Stimulated activated CD8-positive, alpha-beta memory T cell treated with anti-CD3 and anti-CD28 coated beads, Interleukin-4, amount 100 ng/mL, for 48 hours (primary cell): ENCODE measurements at regions not wholly inside any gene's neighbourhood (a gene's known extent, or its start where the extent isn't known, plus 50 kb on each side); places are given as distances from the start of the nearest gene placed in this dataset.
"Not testable (repeated sequence)": the region's sequence is repeated elsewhere in the genome, so short reads cannot be mapped to it uniquely, and the experiment has no call there.

Experiments
- DNase-seq: peaks from one replicate; pipeline ENCODE4 v3.0.0-alpha.2; 2020

- DNase-seq: no peak
Measured at GRCh38 chr13:90797335-90797734, 550.2 kb upstream of the MIR17HG start.

- DNase-seq: no peak
Measured at GRCh38 chr13:90798381-90798780, 549.1 kb upstream of the MIR17HG start.

GRCh38 chr13:90800082-90800746, 547.3 kb upstream of the MIR17HG start:
- no peak for DNase-seq

GRCh38 chr13:90801621-90802020, 545.9 kb upstream of the MIR17HG start:
- no peak for DNase-seq

GRCh38 chr13:90803210-90803609, 544.3 kb upstream of the MIR17HG start:
- no peak for DNase-seq

- no peak for DNase-seq
Measured at GRCh38 chr13:90806016-90806615, 541.4 kb upstream of the MIR17HG start.

- no peak for DNase-seq
Measured at GRCh38 chr13:90806892-90807291, 540.6 kb upstream of the MIR17HG start.

GRCh38 chr13:90808838-90809237, 538.6 kb upstream of the MIR17HG start:
- no peak for DNase-seq

- DNase-seq: no peak
Measured at GRCh38 chr13:90824032-90824431, 523.5 kb upstream of the MIR17HG start.

- no peak for DNase-seq
Measured at GRCh38 chr13:90826688-90827087, 520.8 kb upstream of the MIR17HG start.

- DNase-seq: no peak
Measured at GRCh38 chr13:90830782-90831181, 516.7 kb upstream of the MIR17HG start.

GRCh38 chr13:90833951-90834350, 513.5 kb upstream of the MIR17HG start:
- no peak for DNase-seq

- no peak for DNase-seq
Measured at GRCh38 chr13:90834700-90835099, 512.8 kb upstream of the MIR17HG start.

- DNase-seq: no peak
Measured at GRCh38 chr13:90835826-90836225, 511.7 kb upstream of the MIR17HG start.

GRCh38 chr13:90838317-90838960, 509.0 kb upstream of the MIR17HG start:
- no peak for DNase-seq

- no peak for DNase-seq
Measured at GRCh38 chr13:90839061-90839460, 508.4 kb upstream of the MIR17HG start.

GRCh38 chr13:90846936-90847335, 500.6 kb upstream of the MIR17HG start:
- DNase-seq: no peak

GRCh38 chr13:90853666-90854065, 493.8 kb upstream of the MIR17HG start:
- DNase-seq: not testable (repeated sequence)

GRCh38 chr13:90857921-90858320, 489.6 kb upstream of the MIR17HG start:
- no peak for DNase-seq

- no peak for DNase-seq
Measured at GRCh38 chr13:90866006-90866405, 481.5 kb upstream of the MIR17HG start.

- DNase-seq: peak; percentile 44
Measured at GRCh38 chr13:90867336-90867683, 480.2 kb upstream of the MIR17HG start.

- DNase-seq: no peak
Measured at GRCh38 chr13:90868321-90868920, 479.1 kb upstream of the MIR17HG start.

- DNase-seq: no peak
Measured at GRCh38 chr13:90869580-90869979, 477.9 kb upstream of the MIR17HG start.

- DNase-seq: no peak
Measured at GRCh38 chr13:90872491-90873025, 474.9 kb upstream of the MIR17HG start.
